B cell (primary cell): ENCODE measurements at regions not wholly inside any gene's neighbourhood (a gene's known extent, or its start where the extent isn't known, plus 50 kb on each side); places are given as distances from the start of the nearest gene placed in this dataset.

Experiments used
- EZH2 ChIP-seq: IDR thresholded peaks from 2 replicates; pipeline ENCODE4 v1.6.1; 2012; ENCODE audit warnings: borderline replicate concordance, low read depth, mild to moderate bottlenecking, moderate library complexity, low read length; ENCODE audit not compliant: insufficient read depth, poor library complexity, severe bottlenecking
- TF ChIP-seq, protein P1 (sequence below): fragments of 200-600 bp; IDR thresholded peaks from one replicate; pipeline ENCODE4 v1.8.0; 2022; ENCODE audit warnings: antibody characterized with exemption, mild to moderate bottlenecking

- TF ChIP-seq, protein P1, sequence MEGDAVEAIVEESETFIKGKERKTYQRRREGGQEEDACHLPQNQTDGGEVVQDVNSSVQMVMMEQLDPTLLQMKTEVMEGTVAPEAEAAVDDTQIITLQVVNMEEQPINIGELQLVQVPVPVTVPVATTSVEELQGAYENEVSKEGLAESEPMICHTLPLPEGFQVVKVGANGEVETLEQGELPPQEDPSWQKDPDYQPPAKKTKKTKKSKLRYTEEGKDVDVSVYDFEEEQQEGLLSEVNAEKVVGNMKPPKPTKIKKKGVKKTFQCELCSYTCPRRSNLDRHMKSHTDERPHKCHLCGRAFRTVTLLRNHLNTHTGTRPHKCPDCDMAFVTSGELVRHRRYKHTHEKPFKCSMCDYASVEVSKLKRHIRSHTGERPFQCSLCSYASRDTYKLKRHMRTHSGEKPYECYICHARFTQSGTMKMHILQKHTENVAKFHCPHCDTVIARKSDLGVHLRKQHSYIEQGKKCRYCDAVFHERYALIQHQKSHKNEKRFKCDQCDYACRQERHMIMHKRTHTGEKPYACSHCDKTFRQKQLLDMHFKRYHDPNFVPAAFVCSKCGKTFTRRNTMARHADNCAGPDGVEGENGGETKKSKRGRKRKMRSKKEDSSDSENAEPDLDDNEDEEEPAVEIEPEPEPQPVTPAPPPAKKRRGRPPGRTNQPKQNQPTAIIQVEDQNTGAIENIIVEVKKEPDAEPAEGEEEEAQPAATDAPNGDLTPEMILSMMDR = no peak
- no peak for TF ChIP-seq EZH2
Observed at GRCh38 chr6:40725390-40725789, 138.2 kb upstream of the LRFN2 start.
